Globus pallidus (tissue), 1 donor: ENCODE measurements at regions not wholly inside any gene's neighbourhood (a gene's known extent, or its start where the extent isn't known, plus 50 kb on each side); places are given as distances from the start of the nearest gene placed in this dataset.

Source experiments
- DNase-seq: peaks from one replicate; pipeline ENCODE4 v3.0.0-alpha.2; 2015; ENCODE audit warnings: low spot score

DNA sequence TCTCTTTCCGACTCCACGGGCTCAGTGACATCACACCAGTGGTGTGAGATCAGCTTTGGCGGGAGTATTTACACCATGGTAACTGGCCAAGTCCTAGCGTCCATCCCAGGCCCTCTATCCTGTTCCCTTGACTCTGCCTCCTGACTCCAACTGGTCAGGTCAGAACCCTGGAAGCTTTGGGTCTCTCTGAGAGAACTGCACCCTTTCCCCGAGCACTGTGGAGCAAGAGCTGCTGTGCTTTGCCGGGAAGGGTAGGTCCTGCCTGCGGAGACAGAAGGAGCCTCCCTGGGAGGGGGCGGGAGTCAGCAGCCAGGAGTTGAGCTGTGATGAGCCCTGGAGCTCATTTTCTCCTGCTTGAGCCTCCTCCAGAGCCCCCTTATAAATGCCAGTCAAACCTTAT is 212.1 kb upstream of the TNRC6C start:
- no peak for DNase-seq

DNA sequence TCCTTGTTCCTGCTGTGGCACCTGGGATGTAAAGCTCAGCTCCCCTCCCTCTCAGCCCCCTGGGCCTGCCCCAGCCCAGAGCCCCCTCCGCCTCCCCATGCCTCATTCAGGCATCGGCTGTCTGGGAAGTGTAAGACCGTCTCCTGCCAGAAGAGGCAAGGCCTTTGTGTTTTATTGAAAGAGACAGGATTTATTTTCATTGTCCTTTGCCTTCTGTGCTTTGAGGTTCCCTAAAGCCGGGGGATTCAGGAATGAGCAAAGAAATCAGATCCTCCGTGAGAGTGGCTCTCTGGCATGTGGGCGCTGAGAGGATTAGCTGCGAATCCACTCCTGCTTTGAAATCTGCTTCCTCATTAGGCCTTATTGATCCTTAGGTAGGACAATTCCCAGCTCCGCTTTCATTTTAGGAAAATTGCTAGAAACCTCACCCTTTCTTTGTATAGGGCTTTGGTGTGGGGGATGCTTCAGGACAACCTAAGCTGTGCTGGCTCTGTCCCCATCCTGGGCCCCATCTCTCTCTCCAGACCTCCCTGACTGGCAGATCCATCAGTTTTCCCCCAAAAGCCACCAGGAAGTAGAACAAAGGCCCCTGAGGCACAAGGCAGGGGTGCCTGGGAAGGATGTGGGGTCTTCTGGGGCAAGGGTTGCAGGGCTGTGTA is 211.5 kb upstream of the TNRC6C start:
- no peak for DNase-seq

DNA sequence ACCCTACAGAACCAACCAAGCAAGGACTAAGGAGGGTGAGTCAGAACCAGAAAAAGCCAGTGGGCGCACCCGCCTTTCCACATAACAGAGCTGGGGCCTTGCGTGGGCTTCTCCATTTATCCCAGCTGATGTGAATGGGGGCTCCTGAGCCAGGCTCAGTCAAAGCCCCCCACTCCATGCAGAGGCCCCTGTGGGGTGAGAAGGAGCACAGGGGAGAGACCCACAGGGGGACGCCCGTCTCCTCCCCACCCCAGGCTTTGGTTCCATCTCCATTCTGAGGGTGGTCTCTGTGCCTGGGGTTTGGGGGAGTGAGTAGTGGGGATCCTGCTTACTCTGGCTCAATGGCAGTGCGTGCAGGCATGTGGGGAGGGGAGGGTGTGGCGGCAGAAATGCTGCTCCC is 210.1 kb upstream of the TNRC6C start:
- no peak for DNase-seq

DNA sequence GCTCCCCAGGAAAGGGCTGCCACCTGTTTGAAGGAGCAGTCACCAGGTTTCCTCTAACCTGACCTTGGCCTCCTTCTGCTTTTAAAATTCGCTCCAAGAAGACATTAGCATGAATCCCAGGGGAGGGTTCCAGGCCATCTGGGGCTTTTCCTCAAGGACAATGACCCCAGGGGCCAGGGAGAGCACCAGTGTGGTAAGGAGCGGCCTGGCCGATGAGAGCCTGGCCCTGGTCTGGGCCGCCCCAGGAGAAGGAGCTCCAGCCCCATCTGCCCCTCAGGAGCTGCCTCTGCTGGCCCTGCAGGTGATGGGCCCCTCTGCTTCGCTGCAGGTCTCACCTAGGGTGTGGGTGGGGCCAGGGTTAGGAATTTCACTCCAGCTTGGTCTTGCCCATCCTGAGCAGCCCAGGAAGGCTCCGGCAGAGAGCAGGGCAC is 209.2 kb upstream of the TNRC6C start:
- DNase-seq: no peak

DNA sequence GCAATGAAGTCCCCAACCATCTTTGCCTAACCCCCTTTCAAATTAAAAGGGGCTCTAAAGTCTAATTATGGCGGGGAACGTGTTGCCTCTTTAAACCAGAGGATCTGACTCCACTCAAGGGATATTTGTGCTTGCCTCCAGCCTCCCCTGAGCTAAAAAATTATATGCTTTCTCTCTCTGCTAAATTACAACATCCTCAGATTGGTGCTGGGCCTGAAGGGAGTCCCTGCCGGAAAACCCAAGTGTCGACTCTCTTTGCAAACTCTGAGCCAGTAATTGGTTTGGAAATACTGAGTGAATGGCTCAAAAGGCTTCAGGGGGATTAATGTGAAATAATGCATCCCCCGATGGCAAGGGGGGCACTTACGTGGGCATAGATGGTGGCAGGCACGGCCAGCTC is 208.5 kb upstream of the TNRC6C start:
- no peak for DNase-seq

DNA sequence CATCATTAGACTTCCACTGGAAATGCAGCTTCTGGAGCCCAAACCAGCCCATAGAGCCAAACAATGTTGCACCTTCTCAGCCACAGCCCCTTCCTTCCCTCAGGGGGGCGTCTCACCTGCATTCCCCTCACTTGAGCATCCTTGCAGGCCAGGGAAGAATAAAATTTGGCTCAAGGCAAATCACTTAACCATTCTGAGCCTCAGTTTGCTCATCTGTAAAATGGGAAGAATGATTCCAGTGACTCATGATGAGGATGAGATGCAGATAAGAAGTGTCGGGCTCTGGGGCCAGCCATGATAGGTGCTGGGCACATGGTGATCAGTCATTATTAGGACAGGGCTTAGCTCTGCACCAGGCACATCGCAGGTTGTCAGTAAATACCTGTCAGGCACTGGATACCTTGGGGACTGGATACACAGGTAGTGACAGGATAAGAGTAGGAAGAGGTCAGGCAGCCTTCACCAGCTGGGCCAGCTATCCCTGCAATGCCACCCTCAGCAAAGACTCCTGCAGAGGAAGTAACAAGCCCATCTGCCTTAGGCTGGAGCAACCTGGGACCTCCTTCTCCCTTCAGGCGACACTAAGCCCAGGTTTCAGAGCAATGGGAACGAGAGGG is 208.0 kb upstream of the TNRC6C start:
- no peak for DNase-seq

DNA sequence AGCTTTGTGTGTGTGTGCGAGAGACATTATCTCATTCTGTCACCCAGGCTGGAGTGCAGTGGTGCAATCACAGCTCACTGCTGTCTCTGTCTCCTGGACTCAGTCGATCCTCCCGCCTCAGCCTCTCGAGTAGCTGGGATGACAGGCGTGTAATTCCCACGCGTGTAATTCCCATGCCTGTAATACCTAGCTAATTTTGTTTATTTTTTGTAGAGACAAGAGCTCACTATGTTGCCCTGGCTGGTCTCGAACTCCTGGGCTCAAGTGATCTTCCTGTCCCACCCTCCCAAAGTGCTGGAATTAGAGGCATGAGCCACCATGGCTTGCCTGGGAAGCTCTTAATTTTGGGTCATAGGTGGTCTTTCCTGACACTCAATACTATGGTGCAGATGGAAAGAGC is 205.3 kb upstream of the TNRC6C start:
- no peak for DNase-seq

DNA sequence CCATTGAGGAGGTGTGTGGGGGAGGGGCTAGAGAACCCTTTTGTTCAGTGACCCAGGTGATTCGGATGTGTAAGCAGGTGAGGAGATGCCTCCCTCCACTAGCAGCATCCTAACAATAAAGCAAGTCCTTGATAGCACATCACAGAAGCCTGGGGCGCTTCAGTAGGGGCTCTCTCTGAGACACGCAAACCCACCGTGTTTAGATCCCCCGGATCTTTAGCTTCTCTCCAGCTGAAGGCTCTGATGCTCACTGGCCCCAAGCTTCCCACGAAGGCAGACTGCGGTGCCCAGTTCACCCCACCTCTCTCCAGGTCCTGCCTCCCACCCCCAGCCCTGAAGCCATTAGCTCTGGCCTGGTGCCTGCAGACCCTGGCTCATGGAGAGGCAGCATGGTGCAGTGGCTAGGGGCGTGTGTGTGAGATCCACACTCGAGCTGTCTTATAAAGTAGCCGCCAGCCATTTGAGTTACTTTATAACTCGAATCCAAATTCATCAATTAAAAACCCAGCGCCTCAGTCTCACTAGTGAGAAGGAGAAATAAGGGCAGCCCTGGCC is 204.7 kb upstream of the TNRC6C start:
- no peak for DNase-seq

DNA sequence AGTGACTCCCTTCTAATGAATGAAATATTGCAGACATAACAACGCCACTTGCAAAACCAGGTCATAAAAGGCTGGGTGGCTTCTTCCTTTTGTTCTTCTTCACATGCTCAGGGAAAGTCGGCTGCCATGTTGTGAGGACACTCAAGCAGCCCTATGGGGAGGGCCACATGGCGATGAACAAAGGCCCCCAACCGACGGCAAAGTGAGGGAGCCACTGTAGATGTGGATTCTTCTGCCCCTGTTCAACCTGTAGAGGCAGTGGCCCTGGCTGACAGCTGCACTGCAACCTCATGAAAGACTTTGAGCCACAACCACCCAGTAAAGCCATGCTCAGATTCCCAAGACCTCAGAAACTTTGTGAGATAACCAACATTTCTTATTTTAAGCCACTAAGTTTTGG is 203.5 kb upstream of the TNRC6C start:
- DNase-seq: no peak

DNA sequence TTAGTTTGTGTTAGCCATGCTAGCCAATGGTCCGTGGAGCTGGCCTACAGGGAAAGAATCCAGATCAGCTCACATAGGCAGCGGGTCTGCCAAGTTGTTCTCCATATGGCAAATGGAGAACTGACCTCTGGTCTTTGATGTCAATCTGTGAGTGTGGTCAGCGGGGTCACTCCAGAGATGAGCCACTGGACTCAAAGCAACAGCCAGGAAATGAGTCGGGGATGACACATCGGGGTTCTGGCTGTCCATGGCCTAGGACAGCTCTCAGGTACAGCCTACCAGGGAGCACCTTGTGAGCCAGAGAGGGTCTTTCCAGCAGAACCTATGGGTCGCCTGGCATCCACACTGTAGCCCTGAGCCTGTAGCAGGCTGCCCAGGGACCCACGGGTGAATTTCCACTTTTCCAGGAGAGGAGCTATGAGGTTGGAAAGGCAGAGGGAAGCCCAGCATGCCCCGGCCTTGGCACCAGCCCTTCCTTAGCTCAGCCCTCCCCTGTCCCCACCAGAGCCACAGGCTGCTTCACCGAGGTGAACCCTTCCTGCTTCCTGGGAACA is 203.0 kb upstream of the TNRC6C start:
- DNase-seq: no peak

DNA sequence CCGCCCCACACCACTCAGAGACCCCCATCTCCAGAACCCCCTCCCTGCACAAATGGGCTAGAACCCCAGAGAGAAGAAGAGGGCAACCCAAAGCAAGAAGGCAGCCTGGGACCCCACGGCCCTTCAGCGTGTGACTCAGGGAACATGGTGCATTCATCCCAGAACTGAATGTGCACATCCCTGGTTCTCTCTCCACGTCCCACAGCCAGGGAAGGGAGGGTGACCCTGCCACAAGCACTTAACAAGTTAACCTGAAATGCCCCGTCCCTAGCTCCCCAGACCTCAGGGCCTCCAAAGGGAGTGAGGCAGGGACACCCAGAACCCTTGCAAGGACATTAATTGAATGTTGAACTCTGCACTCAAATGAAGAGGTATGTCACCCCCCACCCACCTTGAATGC is 202.5 kb upstream of the TNRC6C start:
- no peak for DNase-seq

DNA sequence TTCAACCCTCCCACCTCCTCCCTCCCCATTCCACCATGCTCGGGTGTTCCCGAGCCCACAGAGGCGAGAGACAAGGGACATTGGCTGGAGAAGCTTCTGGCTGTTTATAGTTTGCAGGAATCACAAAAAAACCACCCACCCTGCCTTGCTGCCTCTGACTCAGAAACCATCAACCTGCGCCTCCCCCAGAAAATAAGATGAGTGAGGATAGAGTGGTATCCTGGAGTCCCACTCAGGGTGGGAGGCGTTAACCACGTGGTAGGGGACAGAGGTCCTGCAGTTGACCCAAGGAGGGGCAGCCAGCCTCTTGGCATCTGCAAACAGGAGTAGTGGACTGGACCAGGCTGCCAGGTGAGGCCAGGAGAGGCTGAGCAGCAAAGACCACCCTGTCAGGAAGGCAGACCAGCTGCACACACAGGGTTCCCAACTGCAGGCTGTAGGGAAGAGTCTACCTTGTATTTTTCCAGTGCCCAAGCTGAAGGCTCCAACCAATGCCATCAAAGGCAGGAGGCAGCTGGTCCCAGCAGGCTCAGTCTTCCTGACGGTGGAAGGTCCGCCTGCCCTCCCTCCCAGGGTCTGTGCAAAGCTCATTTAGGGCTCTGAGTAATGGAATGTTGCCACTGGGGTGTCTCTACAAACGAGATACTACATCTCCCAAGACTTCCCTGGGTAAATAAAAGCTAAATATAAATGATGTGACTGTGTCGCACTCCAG is 201.5 kb upstream of the TNRC6C start:
- DNase-seq: no peak

DNA sequence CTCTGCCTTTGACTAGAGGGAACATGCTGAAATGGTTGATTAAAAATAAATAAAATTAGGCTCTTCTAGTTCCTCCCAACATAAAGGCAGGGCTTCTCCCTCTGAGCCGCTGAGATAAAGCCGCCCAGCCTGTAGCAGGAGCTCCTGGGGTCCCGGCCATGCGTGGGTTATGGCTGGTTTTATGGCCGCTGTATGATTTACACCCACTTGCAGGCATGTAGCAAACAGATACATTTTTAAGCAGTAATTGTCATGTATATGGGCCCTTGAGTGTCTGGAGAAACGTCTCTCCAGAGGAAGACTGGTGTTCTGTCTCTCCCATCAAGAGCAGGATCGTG is 201.0 kb upstream of the TNRC6C start:
- DNase-seq: no peak

DNA sequence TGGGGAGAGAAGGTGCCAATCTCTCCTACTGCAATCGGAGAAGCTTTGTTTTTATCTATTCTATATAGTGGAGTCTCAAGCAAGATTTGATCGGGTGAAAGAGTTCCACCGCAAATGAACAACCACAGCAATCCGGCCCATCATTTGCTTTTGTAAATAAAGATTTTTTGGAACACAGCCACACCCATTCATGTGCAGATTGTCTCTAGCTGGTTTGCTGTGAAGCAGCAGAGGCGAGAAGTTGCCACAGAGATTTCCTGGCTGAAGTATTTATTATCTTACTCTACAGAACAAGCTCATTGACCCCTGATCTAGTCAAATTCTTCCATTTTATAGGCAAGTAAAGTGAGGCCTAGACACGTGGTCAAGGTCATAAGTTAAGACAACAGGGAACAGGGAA is 195.5 kb upstream of the TNRC6C start:
- no peak for DNase-seq

DNA sequence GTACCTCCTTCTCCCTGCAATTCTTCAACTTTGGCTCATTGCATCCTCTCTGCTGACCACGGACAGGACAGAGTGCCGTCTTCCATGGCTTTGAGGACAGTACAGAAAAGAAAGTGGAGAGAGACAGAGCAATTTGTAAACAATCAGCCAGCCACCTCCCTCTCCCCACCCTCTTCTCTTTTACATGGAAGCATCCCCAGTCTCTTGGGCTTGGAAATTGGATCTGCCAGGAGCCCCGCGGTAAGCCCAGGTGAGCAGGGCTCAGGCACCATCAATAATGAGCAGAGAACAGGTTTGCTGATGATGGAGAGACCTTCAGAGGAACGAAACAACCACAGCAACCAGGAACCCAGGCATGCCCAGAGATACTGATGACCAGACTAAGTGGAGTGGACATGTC is 194.9 kb upstream of the TNRC6C start:
- DNase-seq: no peak

DNA sequence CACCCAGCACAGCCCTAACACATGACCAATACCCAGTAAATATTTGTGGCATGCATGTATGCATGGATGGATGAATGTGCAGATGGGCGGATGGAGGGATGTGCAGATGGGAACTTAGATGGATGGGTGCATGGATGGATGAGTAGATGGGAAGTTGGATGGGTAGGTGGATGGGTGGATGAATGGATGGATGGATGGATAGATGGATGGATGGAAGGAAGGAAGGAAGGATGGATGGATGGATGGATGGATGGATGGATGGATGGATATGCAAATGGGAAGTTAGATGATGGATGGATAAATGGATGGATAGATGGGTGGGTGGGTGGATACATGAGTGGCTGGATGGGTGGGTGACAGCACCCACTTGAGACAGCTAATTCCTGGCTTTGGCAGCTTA is 193.2 kb upstream of the TNRC6C start:
- DNase-seq: no peak

DNA sequence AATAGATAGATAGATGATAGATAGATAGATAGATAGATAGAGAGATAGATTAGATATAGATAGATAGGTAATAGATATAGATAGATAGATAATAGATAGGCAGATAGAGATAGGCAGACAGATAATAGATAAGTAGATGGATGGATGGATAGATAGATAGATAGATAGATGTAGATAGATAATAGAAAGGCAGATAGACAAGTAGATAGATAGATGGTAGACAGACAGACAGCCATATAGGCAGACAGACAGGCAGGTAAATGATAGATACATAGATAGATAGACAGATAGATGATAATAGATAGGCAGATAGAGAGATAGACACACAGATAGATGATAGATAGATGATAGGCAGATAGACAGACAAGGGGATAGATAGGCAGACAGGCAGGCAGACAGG is 191.4 kb upstream of the TNRC6C start:
- no peak for DNase-seq

DNA sequence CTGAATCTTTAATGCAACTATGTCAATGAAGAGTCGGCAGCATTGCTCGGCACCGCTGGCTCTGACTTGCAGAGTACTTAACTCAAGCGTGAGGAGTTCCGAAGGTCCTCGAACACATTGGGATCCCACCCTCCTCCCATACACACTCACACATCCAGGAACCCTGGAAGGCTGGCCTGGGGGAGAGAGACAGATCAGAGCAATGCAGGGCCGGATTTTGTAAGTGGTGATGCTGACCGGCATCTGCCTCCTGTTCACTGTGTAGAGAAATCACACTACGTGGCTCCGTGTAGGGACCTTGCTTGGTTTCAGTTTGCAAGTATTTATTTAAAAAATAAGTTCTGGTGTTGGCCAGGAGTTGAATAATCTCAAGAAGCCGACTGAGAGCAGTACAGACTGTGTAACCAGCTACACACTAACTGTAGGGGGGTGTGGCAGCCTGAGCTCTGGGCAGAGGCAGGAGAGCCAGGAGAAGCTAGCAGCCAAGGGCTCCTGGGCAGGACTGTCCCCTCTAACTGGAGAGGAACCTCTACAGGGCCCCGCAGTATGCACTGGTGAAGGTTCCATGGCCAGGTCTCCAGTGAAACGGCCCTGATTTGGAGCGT is 190.2 kb upstream of the TNRC6C start:
- DNase-seq: no peak

DNA sequence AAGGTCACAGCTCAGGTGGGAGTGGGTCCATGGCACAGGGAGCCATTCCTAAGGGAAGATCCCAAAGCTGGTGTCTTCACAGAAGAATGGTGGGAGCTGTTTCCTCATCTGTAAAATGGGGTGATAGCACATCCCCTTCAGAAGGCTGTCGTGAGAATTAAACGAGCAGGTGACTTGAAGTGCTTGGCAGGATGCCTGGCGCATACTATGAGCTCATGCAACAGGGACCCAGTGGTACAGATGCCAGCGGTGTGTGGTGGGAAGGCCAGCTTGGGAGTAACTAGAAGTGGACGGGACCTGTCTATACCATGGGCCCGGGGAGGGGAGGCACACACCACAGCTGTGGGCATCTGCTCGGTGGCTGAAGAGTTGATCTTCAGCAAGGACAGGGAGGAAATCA is 189.3 kb upstream of the TNRC6C start:
- DNase-seq: no peak

DNA sequence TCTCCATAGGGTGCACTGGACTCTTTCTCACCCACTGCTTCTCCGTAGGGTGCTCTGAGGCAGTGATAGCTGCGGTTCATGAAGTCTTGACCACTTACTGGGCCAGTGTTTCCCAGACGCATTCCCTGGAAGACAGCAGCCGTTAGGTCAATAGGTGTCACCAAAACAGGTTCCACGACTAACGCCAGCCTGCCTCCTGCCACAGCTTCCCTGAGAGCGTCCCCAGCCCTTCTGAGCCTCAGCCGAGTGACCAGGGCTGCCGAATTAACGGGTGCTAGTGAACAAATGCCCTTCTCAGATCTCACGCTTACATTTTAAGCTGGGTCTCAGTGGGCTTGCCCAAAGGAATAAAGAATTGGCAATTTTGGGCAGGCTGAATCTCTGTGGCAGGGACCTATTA is 188.7 kb upstream of the TNRC6C start:
- DNase-seq: no peak

DNA sequence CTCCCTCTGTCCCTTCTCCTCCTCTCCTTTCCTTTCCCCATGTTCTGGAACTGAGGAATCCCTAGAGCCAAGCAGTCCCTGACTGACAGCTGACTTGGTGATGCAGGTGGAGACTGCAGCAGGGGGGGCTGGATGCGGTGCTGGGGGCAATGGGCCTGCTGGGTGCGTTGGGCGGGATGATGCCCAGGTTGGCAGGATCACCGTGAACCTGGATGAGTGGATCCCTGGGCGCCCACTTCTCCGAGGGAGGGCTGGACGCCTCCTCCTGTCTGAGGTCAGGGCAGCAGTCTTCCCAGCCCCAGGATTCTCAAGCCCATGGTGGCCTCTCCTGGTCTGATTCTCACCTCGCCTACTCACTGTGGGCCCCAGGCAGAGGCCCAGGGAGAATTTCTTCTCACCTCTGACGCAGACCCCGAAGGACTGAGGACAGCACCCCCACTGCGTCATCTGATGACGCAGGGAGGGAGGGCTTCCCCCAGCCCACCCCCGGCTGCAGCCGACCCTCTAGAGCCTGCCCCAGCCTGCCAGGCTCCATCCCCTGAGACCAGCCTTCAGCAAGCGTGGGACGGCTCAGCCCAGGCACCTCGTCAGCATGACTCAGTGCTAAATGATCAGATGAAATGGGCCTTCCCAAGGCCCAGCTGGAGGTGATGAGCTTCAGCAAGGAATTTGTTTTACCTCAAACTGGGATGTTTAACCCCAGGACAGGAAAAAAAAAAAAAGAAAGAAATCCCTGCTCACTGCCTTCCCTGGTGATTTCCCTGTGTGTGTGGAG is 188.0 kb upstream of the TNRC6C start:
- no peak for DNase-seq

DNA sequence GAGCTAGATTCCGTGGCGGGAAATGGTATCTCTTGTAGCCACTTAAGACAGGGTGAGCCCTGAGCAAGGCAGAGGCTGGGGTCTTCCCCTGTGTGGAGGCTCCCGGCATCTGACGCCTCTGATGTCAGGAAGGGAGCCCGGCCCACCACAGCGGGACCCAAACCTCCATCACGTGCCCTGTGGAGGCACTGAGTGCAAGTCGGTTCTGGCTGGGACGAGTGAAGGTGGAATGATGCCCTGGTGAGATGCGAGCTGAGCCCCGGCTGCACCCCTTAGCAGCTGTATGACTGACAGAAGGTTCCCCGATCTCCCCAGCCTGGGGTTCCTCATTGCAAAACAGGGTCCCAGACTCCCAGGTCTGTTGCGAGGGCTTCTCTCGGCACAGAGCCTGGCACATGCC is 187.4 kb upstream of the TNRC6C start:
- no peak for DNase-seq
